SK-N-SH treated with all-trans-retinoic acid at 6 μM for 48 hours (cell line): ENCODE measurements at regions not wholly inside any gene's neighbourhood (a gene's known extent, or its start where the extent isn't known, plus 50 kb on each side); places are given as distances from the start of the nearest gene placed in this dataset.

Experiments
- OSR1 ChIP-seq: fragments of 250-450 bp; sonication (Bioruptor Pico); IDR thresholded peaks from 2 replicates; pipeline ENCODE4 v1.8.0; 2022; ENCODE audit warnings: moderate library complexity, mild to moderate bottlenecking, inconsistent platforms
- TF ChIP-seq, protein P1 (sequence below): fragments of 250-450 bp; sonication (Bioruptor Pico); IDR thresholded peaks from 2 replicates; pipeline ENCODE4 v1.8.0; 2020; ENCODE audit warnings: mild to moderate bottlenecking, moderate library complexity, borderline replicate concordance

DNA sequence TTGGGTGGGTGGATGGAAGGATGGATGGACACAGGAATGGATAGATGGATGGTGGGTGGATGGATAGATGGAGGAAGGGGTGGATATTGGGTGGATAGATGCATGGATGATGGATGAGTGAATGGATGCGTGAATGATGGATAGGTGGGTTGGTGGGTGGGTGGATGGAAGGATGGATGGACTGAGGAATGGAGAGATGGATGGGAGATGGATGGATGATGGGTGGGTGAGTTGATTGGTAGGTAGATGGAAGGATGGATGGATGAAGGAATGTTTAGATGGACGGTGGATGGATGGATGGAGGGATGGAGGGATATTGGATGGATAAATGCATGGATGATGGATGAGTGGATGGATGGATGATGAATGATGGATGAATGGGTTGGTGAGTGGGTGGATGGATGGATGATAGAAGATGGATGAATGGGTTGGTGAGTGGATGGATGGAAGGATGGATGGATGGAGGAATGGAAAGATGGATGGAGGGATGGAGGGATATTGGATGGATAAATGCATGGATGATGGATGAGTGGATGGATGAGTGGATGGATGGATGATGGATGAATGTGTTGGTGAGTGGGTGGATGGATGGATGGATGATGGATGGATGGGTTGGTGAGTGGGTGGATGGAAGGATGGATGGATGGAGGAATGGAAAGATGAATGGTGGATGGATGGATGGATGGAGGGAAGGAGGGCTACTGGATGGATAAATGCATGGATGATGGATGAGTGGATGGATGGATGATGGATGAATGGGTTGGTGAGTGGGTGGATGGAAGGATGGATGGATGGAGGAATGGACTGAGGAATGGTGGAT lies 50.4 kb upstream of the GRPEL1 start:
- no peak for TF ChIP-seq OSR1 (CRISPR knock-in tag)
- TF ChIP-seq, protein P1, sequence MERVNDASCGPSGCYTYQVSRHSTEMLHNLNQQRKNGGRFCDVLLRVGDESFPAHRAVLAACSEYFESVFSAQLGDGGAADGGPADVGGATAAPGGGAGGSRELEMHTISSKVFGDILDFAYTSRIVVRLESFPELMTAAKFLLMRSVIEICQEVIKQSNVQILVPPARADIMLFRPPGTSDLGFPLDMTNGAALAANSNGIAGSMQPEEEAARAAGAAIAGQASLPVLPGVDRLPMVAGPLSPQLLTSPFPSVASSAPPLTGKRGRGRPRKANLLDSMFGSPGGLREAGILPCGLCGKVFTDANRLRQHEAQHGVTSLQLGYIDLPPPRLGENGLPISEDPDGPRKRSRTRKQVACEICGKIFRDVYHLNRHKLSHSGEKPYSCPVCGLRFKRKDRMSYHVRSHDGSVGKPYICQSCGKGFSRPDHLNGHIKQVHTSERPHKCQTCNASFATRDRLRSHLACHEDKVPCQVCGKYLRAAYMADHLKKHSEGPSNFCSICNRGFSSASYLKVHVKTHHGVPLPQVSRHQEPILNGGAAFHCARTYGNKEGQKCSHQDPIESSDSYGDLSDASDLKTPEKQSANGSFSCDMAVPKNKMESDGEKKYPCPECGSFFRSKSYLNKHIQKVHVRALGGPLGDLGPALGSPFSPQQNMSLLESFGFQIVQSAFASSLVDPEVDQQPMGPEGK: no peak
